Skin of body (tissue), 1 donor: ENCODE measurements at regions not wholly inside any gene's neighbourhood (a gene's known extent, or its start where the extent isn't known, plus 50 kb on each side); places are given as distances from the start of the nearest gene placed in this dataset.
"Not testable (repeated sequence)": the region's sequence is repeated elsewhere in the genome, so short reads cannot be mapped to it uniquely, and the experiment has no call there.

Experiments
- DNase-seq: peaks from one replicate; lab custom pipeline; 2025; lab: John Stamatoyannopoulos, UW

- no peak for DNase-seq
Measured at GRCh38 chr13:104701591-104701990, 1635.4 kb upstream of the SLC10A2 start.

DNA sequence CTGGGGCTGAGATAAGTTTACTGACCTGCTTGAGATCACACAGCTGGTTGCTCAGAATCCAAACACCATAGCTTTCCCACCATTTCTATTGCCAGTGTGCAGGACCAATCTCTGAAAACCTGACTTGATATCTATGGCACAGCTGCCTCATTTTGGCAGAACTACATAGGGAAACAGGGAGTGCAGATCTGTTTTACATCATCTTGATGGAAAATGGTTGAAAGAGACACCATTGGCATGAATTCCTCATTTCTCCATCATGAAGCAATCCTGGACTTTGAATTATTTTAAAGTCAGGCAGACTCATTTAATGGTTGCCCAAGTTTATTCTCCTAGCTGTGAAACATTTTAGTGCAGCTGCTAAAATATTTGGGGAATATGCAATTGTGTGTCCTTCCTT is 1628.2 kb upstream of the SLC10A2 start:
- DNase-seq = no peak

DNA sequence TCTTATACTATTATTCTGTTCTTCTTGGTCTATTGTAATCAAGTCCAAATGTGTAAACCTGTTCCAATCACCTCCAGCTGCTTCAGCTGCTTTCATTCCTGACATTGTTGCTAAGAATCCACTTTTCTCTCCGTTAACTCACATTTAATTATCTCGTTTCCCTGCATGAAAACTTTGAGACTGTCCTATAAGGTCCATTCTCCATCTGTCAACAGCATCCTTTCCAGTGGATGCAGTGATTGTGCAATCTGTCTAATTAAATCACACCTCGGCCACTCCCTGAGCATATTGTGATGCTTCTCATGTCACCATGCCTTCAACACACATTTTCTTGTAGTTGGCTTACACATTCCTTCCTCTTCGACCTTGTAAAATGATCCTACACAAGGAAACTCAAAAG is 1626.9 kb upstream of the SLC10A2 start:
- DNase-seq = no peak

DNA sequence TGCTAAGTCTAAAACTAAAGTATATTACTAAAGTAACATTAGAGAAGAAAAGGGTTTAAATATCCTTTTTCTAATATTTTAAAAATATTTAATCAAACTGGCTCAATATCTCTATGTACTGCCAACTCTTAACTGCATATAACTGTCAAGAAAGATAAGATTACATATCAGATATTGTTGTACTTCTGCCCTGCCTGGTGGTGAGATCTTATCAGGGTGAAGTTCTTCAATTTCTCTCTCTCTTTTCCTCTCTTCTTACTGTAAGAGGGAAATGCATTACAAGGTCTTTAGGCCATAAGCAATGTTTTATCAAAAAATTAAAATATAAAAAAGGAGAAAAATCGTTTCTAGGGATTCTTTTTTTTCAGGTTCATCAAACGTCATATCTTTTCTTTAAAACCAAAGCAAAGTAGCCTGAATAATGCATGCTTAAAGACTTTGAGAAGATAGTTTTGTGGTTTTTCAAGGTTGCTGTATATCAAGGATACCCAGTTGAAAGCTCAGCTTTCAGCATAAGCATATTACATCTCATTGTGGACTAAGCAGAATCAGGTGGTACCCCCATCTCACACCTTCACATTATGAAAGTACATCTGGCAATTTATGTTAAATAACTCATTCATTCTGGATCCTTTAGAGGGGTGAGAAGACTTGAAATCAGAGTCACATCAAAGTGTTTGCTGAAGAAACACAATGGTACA is 1625.7 kb upstream of the SLC10A2 start:
- DNase-seq = no peak

DNA sequence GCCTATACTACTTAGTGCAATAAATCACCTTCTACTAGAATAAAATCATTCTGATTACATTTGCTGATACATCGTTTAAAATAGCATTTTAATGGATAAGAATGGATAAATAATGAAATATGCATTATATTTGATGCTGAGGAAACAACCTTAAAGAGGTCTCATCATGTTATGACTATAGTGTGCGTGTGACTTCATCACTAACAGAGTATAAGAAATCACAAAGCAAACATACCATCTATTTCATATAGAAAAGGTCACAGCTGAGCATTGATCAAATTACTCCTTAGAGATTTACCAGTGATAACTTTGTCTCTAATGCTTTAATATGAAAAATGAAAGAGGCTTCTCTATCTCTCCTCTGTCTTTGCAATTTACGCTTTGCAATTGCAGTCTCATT is 1620.3 kb upstream of the SLC10A2 start:
- DNase-seq = no peak

GRCh38 chr13:104683789-104684188 is 1617.6 kb upstream of the SLC10A2 start:
- no peak for DNase-seq

GRCh38 chr13:104678161-104678560 is 1611.9 kb upstream of the SLC10A2 start:
- DNase-seq = no peak

DNA sequence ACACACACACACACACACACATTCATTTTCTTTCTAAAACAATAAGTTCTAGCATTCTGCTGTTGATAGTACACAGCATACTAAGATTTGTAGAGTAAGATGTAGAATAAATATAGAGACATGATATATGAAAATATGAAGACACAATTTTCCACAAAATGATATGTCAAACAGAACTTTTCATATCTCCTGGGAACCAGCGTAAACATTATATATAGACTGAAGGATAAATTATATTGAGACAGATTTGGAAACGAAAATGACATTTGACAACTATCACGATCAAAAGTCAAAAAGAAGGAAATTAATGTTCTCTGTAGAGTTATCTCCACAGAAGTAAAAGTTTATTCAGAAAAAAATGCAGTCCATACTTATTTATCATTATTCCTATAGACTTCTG is 1605.7 kb upstream of the SLC10A2 start:
- DNase-seq = no peak

DNA sequence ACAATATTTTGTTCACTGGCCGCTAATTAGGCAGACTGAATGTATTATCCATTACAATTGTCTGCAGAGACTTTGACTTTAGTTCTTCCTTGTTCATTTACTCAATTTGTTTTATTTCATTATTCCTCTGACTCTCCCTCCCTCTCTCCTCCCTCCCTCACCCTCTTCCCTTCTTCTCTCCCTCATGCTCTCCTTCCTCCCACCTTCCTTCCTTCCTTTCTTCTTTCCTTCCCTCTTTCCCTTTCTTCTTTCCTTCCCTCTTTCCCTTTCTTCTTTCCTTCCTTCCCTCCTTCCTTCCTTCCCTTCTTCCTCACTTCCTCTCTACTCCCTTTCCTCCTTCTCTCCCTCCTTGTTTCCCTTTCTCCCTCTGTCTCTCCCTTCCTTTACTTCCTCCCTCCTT is 1591.0 kb upstream of the SLC10A2 start:
- no peak for DNase-seq

DNA sequence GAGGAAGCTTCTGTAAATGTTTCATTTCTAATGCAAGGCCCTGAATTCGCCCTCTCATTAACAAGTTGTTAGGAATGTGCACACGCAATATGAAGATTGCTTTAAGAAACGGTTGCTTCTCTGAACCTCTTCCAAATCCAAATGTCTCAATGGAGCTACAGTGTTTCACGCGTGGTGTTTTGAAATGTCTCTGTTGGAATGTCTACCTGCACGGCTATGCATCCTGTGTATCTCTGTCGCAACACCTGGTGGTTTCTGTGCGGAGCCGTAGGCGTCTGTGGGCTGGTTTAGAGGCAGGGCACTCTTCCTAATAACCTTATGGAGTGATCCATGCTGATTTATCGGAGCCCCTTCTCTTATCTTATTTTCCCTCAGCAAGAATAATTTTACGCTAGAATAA is 1584.2 kb upstream of the SLC10A2 start:
- DNase-seq = no peak

DNA sequence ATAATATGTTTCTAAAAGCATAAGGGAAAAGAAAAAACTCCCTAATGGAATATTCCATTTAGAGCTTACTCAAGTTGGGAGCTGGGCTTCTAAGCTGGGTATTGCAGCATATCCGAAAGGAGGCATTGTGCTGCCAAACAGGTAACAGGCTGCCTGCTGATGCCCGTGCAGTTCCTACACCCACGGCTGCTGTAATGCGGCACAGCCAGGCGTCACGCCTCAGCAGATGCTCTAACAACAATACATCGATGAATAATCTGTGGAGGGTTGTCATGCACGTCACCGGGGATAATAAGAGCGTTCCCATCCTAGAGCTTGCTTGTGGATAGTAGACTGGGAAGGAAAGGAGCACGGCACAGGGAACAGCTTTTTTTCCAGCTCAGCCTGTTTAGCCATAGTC is 1582.1 kb upstream of the SLC10A2 start:
- no peak for DNase-seq

DNA sequence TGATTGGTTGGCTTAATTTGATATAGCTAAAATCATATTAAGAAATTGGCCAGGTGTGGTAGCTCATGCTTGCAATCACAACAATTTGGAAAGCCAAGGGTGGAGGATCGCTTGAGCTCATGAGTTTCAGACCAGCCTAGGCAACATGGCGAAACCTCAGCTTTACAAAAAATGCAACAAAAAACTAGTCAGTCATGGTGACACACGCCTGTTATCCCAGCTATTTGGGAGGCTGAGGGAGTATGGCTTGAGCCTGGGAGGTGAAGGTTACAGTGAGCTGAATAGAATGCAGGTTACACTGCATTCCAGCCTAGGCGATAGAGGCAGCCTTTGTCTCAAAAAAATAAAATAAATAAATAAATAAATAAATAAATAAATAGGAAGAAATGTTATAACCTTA is 1579.6 kb upstream of the SLC10A2 start:
- no peak for DNase-seq

DNA sequence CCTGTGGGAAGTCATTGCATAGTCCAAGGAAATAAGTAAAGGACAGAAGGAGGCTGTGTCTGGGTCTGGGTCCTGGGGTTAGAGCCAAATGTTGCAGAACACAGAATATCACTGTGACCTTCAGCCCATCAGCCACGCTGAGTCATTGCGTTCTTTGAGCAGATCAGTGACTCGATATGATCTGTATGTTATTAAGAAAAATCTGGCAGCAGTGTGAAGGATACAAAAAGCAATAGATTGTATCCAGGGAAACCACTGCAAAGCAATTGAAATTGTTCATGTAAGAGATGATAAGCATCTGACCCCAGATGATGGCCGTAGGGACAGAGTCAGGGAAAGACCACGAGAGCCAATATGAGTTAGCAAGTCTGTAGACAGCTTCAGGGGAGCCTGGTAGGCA is 1575.1 kb upstream of the SLC10A2 start:
- DNase-seq = no peak

DNA sequence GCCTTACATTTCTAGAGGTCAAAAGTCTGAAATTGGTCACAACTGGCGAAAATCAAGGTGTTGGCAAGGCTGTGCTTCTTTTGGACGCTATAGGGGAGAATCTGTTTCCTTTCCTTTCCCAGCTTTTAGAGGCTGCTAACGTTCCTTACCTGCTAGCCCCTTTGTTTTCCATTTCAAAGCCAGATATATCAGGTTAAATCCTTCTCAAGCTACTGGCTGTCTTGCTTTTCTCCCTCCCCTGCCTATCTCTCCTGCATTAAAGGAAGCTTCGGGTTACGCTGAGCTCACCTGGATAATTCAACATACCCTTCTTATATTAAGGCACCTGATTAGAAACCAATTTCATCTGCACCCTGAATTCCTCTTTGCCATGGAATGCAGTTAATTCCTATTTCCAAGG is 1569.7 kb upstream of the SLC10A2 start:
- no peak for DNase-seq

- DNase-seq = no peak
Measured at GRCh38 chr13:104634016-104634415, 1567.8 kb upstream of the SLC10A2 start.

DNA sequence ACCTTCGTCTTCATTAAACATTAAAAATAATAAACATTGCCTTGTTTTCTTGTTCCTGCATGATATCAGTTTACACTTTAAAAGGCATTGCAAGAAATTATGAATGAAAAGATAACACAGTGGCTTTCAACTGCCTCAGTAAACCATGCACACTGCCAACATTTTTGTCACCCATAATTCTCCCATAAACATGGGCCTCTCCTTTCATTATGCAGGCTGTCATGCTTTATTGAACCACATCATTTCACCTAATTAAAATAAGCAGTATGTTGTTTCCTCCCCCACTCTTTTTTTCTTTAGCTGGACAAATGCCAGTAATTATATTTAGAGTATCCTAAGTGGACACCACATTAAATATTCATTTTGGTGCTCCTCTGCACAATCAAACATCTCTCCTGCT is 1566.5 kb upstream of the SLC10A2 start:
- no peak for DNase-seq

GRCh38 chr13:104625201-104625600 is 1559.0 kb upstream of the SLC10A2 start:
- no peak for DNase-seq

GRCh38 chr13:104616990-104617389 is 1550.8 kb upstream of the SLC10A2 start:
- no peak for DNase-seq

GRCh38 chr13:104614361-104615145 is 1548.3 kb upstream of the SLC10A2 start:
- DNase-seq = no peak

- no peak for DNase-seq
Measured at GRCh38 chr13:104608331-104608730, 1542.1 kb upstream of the SLC10A2 start.

DNA sequence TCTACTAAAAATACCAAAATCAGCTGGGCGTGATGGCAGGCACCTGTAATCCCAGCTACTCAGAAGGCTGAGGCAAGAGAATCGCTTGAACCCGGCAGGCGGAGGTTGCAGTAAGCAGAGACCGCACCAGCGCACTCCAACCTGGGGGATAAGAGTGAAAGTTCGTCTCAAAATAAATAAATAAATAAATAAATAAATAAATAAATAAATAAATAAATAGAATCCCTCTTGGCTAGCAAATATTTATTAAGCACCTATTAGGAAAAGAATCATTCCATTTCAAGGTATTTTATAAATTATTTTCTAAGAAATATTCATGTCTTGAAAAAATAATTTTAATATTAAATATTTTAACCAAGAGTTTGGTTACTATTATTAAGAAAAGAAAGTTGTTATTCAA is 1539.2 kb upstream of the SLC10A2 start:
- DNase-seq = not testable (repeated sequence)

GRCh38 chr13:104597546-104598180 is 1531.4 kb upstream of the SLC10A2 start:
- no peak for DNase-seq

- no peak for DNase-seq
Measured at GRCh38 chr13:104595511-104595910, 1529.3 kb upstream of the SLC10A2 start.
